ENCODE measurements at regions not wholly inside any gene's neighbourhood (a gene's known extent, or its start where the extent isn't known, plus 50 kb on each side); places are given as distances from the start of the nearest gene placed in this dataset.

DNA sequence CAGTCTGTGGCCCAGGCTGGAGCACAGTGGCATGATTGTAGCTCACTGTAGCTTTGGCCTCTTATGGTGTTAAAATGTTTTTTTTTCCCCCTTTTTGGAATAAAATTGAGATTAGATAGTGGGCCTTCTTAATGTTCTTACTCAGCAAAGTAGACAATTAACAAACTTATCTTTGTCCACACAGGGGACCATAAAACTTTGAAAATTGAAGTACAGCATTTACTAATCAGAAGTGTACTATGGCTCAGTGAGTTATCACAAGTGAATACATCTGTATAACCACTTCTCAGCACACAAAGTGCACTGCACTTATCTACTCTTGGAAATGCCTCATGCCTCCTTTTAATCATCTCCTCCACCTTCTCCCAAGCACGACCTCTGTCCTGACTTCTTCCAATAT, 218.9 kb downstream of the PRDM2 start:
- Histone ChIP-seq H3K27ac (ENCODE audit: low read depth in 2 of 2, low read length in 2 of 2) (no peak overlapping the region), H3K36me3 (ENCODE audit: control insufficient read depth in 2 of 2, insufficient read depth in 2 of 2, low read length in 2 of 2) (no peaks in the 10 kb centered on the region), H3K9ac (ENCODE audit: low read depth in 1 of 2, low read length in 2 of 2) (no peak overlapping the region), H3K4me3 (ENCODE audit: low read length in 2 of 2) (no peak overlapping the region), H3K27me3 (ENCODE audit: control insufficient read depth in 2 of 2, insufficient read depth in 2 of 2, low read length in 2 of 2) (no peaks in the 10 kb centered on the region), H3K9me3 (ENCODE audit: control insufficient read depth in 2 of 2, low read length in 2 of 2) (no peaks in the 10 kb centered on the region), H3K4me1 (ENCODE audit: control insufficient read depth in 2 of 2, insufficient read depth in 2 of 2, low read length in 2 of 2) (no peaks in the 10 kb centered on the region)

DNA sequence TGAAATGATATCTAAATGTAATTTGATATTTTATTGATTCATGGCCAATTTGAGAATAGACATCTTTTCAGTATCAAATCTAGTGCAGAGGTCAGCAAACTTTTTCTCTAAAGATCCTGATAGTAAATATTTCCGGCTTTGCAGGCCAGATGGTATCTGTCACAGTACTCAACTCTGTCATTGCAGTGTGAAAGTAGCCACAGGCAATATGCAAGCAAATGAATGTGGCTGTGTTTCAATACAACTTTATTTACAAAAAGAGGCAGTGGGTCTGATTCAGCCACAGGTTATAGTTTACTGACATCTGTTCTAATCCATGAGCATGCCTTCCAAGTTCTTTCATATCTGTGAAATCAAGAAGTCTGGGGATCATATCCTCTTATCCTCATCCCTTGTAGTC, 221.2 kb downstream of the PRDM2 start:
- Histone ChIP-seq H3K9ac (ENCODE audit: low read depth in 1 of 2, low read length in 2 of 2) (no peak overlapping the region), H3K27me3 (ENCODE audit: control insufficient read depth in 2 of 2, insufficient read depth in 2 of 2, low read length in 2 of 2) (no peaks in the 10 kb centered on the region), H3K4me1 (ENCODE audit: control insufficient read depth in 2 of 2, insufficient read depth in 2 of 2, low read length in 2 of 2) (no peaks in the 10 kb centered on the region), H3K9me3 (ENCODE audit: control insufficient read depth in 2 of 2, low read length in 2 of 2) (no peaks in the 10 kb centered on the region), H3K36me3 (ENCODE audit: control insufficient read depth in 2 of 2, insufficient read depth in 2 of 2, low read length in 2 of 2) (no peaks in the 10 kb centered on the region), H3K4me3 (ENCODE audit: low read length in 2 of 2) (no peak overlapping the region), H3K27ac (ENCODE audit: low read depth in 2 of 2, low read length in 2 of 2) (no peak overlapping the region)

DNA sequence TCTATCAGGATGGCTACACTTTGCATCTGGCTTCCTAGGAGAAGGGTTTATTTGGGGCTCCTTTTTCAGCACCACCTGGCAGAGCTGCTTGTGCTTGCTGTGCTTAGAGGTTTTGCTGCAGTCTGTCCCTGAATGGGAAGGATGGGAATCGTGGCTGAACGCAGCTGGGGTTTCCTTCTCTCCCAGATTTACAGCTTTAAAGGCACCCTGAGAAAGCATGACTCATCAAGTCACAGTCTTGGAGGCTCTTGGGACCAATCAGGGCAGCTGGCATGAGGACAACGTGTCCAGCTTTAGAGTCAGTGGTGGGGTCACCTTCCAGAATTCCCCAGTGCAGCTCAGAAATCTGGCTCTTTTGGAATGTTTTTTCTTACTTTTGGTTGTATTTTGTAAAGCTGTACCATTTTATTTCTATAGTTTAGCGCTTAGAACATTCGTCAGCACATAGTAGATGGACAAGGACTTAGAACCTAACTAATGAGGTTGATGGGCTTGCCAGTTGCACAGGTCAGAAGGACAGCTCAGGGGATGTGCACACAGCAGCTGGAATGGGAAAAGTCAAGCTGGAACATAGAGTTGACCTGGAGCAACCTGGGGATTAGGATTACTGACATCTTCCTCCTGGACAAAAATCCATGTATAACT, 222.6 kb downstream of the PRDM2 start:
- H3K4me1 ChIP-seq (ENCODE audit: control insufficient read depth in 2 of 2, insufficient read depth in 2 of 2, low read length in 2 of 2), result no peaks in the 10 kb centered on the region
- no peaks in the 10 kb centered on the region for H3K36me3 ChIP-seq (ENCODE audit: control insufficient read depth in 2 of 2, insufficient read depth in 2 of 2, low read length in 2 of 2)
- H3K9me3 ChIP-seq (ENCODE audit: control insufficient read depth in 2 of 2, low read length in 2 of 2), result no peaks in the 10 kb centered on the region
- H3K27me3 ChIP-seq (ENCODE audit: control insufficient read depth in 2 of 2, insufficient read depth in 2 of 2, low read length in 2 of 2), result no peaks in the 10 kb centered on the region
- no peak overlapping the region for H3K4me3 ChIP-seq (ENCODE audit: low read length in 2 of 2)
- no peak overlapping the region for H3K27ac ChIP-seq (ENCODE audit: low read depth in 2 of 2, low read length in 2 of 2)
- H3K9ac ChIP-seq (ENCODE audit: low read depth in 1 of 2, low read length in 2 of 2), result no peak overlapping the region

DNA sequence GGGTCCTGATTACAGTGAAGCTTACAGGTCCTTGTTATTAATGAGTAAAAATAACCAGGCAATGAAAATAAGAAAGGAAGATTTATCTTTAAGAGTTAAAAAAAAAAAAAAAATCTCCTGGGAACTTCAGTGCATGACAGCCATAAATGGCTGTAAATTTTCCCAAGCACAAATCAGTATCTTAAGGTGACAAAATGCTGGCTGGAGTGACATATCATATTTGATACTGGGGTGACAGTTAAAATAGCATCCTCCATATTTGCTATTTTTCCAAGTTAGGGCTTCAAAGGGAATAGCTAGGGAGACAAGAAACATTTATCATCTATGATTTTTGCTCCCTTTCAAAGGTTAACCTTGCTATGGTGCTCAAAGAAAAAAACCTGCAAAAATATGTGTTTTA, 226.6 kb downstream of the PRDM2 start:
- Histone ChIP-seq H3K9ac (ENCODE audit: low read depth in 1 of 2, low read length in 2 of 2) (no peak overlapping the region), H3K4me1 (ENCODE audit: control insufficient read depth in 2 of 2, insufficient read depth in 2 of 2, low read length in 2 of 2) (no peaks in the 10 kb centered on the region), H3K4me3 (ENCODE audit: low read length in 2 of 2) (no peak overlapping the region), H3K9me3 (ENCODE audit: control insufficient read depth in 2 of 2, low read length in 2 of 2) (no peaks in the 10 kb centered on the region), H3K36me3 (ENCODE audit: control insufficient read depth in 2 of 2, insufficient read depth in 2 of 2, low read length in 2 of 2) (no peaks in the 10 kb centered on the region), H3K27me3 (ENCODE audit: control insufficient read depth in 2 of 2, insufficient read depth in 2 of 2, low read length in 2 of 2) (no peaks in the 10 kb centered on the region), H3K27ac (ENCODE audit: low read depth in 2 of 2, low read length in 2 of 2) (no peak overlapping the region)

DNA sequence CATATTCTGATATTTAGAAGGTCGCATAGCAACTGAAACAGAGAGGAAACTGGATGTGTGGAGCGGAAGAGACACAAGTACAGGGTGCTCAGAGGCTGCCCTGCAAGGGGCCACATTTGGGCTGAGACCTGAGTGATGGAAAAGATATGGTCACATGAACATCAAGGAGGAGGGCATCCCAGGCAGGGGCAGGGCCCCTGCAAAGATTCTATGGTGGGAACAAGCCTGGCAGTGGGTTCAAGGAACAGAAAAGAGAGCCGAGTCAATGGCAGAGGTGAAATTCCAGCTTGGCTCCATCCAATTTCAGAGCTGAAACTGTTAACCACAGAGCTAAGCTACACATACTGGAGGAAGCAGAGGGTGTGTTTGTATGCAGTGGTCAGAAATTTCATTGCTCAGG, 227.7 kb downstream of the PRDM2 start:
- no peaks in the 10 kb centered on the region for H3K27me3 ChIP-seq (ENCODE audit: control insufficient read depth in 2 of 2, insufficient read depth in 2 of 2, low read length in 2 of 2)
- no peaks in the 10 kb centered on the region for H3K36me3 ChIP-seq (ENCODE audit: control insufficient read depth in 2 of 2, insufficient read depth in 2 of 2, low read length in 2 of 2)
- no peak overlapping the region for H3K9ac ChIP-seq (ENCODE audit: low read depth in 1 of 2, low read length in 2 of 2)
- H3K4me3 ChIP-seq (ENCODE audit: low read length in 2 of 2), result no peak overlapping the region
- no peak overlapping the region for H3K27ac ChIP-seq (ENCODE audit: low read depth in 2 of 2, low read length in 2 of 2)
- no peaks in the 10 kb centered on the region for H3K9me3 ChIP-seq (ENCODE audit: control insufficient read depth in 2 of 2, low read length in 2 of 2)
- no peaks in the 10 kb centered on the region for H3K4me1 ChIP-seq (ENCODE audit: control insufficient read depth in 2 of 2, insufficient read depth in 2 of 2, low read length in 2 of 2)

DNA sequence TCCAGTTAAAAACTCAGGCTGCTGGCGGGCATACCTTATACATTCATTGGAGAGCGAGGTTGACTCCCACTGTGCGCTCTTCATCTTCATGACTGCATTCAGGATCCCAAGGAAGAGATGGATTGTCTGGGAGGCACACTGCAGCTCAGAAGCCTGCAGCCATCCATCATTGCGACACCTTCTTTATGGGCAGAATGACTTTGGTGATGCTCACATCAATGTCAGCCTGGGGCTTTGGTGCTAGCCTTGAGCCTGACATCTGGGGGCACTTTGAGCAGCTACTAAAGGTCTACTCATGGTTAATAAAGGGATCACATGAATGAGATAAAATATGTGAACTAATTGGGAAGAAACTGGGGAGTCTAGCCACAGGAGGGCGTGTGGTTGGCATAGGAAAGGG, 229.3 kb downstream of the PRDM2 start:
- H3K4me3 ChIP-seq (ENCODE audit: low read length in 2 of 2), result no peak overlapping the region
- no peaks in the 10 kb centered on the region for H3K9me3 ChIP-seq (ENCODE audit: control insufficient read depth in 2 of 2, low read length in 2 of 2)
- no peaks in the 10 kb centered on the region for H3K36me3 ChIP-seq (ENCODE audit: control insufficient read depth in 2 of 2, insufficient read depth in 2 of 2, low read length in 2 of 2)
- no peak overlapping the region for H3K27ac ChIP-seq (ENCODE audit: low read depth in 2 of 2, low read length in 2 of 2)
- H3K9ac ChIP-seq (ENCODE audit: low read depth in 1 of 2, low read length in 2 of 2), result no peak overlapping the region
- H3K4me1 ChIP-seq (ENCODE audit: control insufficient read depth in 2 of 2, insufficient read depth in 2 of 2, low read length in 2 of 2), result no peaks in the 10 kb centered on the region
- H3K27me3 ChIP-seq (ENCODE audit: control insufficient read depth in 2 of 2, insufficient read depth in 2 of 2, low read length in 2 of 2), result no peaks in the 10 kb centered on the region

DNA sequence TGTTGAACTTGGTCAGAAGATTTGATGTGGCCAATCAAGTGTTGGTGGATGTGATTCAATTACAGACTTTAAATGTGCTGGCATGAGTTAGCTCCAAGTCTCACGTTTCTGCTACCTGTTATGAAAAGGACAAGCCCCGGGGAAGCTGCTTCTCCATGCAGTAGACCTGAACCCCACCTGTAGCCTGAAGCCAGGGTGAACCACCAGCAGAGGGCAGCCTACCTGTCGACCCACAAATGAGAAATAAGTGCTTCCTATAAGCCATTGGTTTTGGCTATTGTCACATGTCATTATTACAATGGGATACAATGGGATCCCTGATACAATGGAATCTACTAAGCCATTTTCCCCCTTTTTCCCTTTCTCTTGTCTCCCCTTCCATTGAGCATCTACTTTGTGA, 230.2 kb downstream of the PRDM2 start:
- no peak overlapping the region for H3K4me3 ChIP-seq (ENCODE audit: low read length in 2 of 2)
- H3K9me3 ChIP-seq (ENCODE audit: control insufficient read depth in 2 of 2, low read length in 2 of 2), result no peaks in the 10 kb centered on the region
- no peaks in the 10 kb centered on the region for H3K4me1 ChIP-seq (ENCODE audit: control insufficient read depth in 2 of 2, insufficient read depth in 2 of 2, low read length in 2 of 2)
- H3K27ac ChIP-seq (ENCODE audit: low read depth in 2 of 2, low read length in 2 of 2), result no peak overlapping the region
- no peaks in the 10 kb centered on the region for H3K36me3 ChIP-seq (ENCODE audit: control insufficient read depth in 2 of 2, insufficient read depth in 2 of 2, low read length in 2 of 2)
- H3K9ac ChIP-seq (ENCODE audit: low read depth in 1 of 2, low read length in 2 of 2), result no peak overlapping the region
- no peaks in the 10 kb centered on the region for H3K27me3 ChIP-seq (ENCODE audit: control insufficient read depth in 2 of 2, insufficient read depth in 2 of 2, low read length in 2 of 2)

DNA sequence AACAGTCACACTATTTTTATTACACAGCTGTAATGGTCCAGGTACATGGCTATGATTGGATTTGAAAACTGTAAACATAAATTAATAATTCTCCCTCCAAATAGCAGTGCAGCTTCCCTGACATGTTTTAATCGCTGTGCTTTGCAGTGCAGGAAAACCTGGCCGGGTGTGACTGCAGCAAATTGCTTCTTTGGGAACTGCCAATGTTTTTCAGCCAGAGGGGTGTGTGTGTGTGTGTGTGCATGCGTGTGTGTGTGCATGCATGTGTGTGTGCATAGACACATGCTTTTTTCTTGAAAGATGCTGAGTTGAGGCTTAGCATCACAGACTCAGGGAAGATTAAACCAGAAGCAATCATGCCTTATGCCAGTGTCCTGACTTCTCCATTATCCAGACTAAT, 231.2 kb downstream of the PRDM2 start:
- no peaks in the 10 kb centered on the region for H3K36me3 ChIP-seq (ENCODE audit: control insufficient read depth in 2 of 2, insufficient read depth in 2 of 2, low read length in 2 of 2)
- no peaks in the 10 kb centered on the region for H3K9me3 ChIP-seq (ENCODE audit: control insufficient read depth in 2 of 2, low read length in 2 of 2)
- no peaks in the 10 kb centered on the region for H3K4me1 ChIP-seq (ENCODE audit: control insufficient read depth in 2 of 2, insufficient read depth in 2 of 2, low read length in 2 of 2)
- H3K9ac ChIP-seq (ENCODE audit: low read depth in 1 of 2, low read length in 2 of 2), result no peak overlapping the region
- H3K4me3 ChIP-seq (ENCODE audit: low read length in 2 of 2), result no peak overlapping the region
- no peak overlapping the region for H3K27ac ChIP-seq (ENCODE audit: low read depth in 2 of 2, low read length in 2 of 2)
- no peaks in the 10 kb centered on the region for H3K27me3 ChIP-seq (ENCODE audit: control insufficient read depth in 2 of 2, insufficient read depth in 2 of 2, low read length in 2 of 2)

DNA sequence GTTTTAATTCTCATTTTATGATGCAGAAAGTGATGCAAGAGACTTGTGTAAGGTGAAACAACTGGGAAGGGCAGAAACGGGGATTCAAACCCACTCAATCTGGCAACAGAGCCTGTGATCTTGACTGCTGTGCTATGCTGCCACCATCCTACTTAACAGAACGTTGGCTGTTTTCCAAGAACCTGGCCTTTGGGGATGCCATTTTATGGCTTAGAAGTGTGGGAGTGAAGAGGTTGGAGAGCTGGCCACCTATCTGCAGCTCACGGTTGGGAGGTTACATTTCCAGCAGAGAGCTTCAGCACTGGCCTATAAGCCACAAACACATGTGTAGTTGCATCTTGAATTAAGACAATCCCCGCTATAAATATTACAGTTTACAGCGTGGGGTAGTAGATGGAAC, 235.3 kb downstream of the PRDM2 start:
- H3K36me3 ChIP-seq (ENCODE audit: control insufficient read depth in 2 of 2, insufficient read depth in 2 of 2, low read length in 2 of 2), result no peaks in the 10 kb centered on the region
- no peaks in the 10 kb centered on the region for H3K27me3 ChIP-seq (ENCODE audit: control insufficient read depth in 2 of 2, insufficient read depth in 2 of 2, low read length in 2 of 2)
- H3K4me3 ChIP-seq (ENCODE audit: low read length in 2 of 2), result no peak overlapping the region
- no peak overlapping the region for H3K9ac ChIP-seq (ENCODE audit: low read depth in 1 of 2, low read length in 2 of 2)
- H3K4me1 ChIP-seq (ENCODE audit: control insufficient read depth in 2 of 2, insufficient read depth in 2 of 2, low read length in 2 of 2), result no peaks in the 10 kb centered on the region
- H3K9me3 ChIP-seq (ENCODE audit: control insufficient read depth in 2 of 2, low read length in 2 of 2), result no peaks in the 10 kb centered on the region
- H3K27ac ChIP-seq (ENCODE audit: low read depth in 2 of 2, low read length in 2 of 2), result no peak overlapping the region

DNA sequence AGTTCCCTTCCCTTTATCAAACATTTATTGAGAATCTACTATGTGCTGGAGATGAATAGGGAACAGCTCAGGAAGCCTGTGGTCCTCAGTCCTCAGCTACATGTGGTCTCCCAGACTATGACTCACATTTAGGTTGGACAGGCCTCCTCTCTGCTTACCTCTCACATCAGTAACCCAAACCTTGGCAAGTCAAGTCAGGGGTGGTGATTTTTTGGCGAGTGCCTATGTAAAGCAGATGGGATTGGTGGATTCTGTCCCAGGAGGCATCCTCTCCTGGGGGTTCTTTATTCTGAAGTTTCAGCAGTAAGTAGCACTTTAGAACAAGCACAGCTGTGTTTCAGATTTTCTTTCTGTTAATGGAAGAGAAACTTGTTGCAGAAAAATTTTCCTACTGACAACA, 241.3 kb downstream of the PRDM2 start:
- no peaks in the 10 kb centered on the region for H3K36me3 ChIP-seq (ENCODE audit: control insufficient read depth in 2 of 2, insufficient read depth in 2 of 2, low read length in 2 of 2)
- no peak overlapping the region for H3K4me3 ChIP-seq (ENCODE audit: low read length in 2 of 2)
- H3K27me3 ChIP-seq (ENCODE audit: control insufficient read depth in 2 of 2, insufficient read depth in 2 of 2, low read length in 2 of 2), result no peaks in the 10 kb centered on the region
- H3K4me1 ChIP-seq (ENCODE audit: control insufficient read depth in 2 of 2, insufficient read depth in 2 of 2, low read length in 2 of 2), result no peaks in the 10 kb centered on the region
- H3K27ac ChIP-seq (ENCODE audit: low read depth in 2 of 2, low read length in 2 of 2), result no peak overlapping the region
- H3K9ac ChIP-seq (ENCODE audit: low read depth in 1 of 2, low read length in 2 of 2), result no peak overlapping the region
- H3K9me3 ChIP-seq (ENCODE audit: control insufficient read depth in 2 of 2, low read length in 2 of 2), result peaks cover 0 to 2% of the 10 kb centered on the region in 2 donors

DNA sequence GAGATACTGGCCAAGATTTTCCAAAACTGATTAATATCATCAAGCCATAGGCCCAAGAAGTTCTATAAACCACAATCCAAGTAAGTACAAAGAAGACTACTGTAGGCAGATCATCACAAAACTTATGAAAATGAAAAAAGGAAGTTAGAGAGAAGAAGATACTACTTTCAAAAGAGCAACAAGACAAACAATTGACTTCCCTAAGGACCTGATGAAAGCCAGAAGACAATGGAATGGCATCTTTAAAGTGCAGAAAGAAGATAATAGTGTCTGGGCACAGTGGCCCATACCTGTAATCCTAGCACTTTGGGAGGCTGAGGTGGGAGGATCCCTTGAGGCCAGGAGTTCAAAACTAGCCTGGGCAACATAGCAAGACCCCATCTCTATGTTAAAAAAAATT, 243.1 kb downstream of the PRDM2 start:
- Histone ChIP-seq H3K27me3 (ENCODE audit: control insufficient read depth in 2 of 2, insufficient read depth in 2 of 2, low read length in 2 of 2) (no peaks in the 10 kb centered on the region), H3K4me1 (ENCODE audit: control insufficient read depth in 2 of 2, insufficient read depth in 2 of 2, low read length in 2 of 2) (no peaks in the 10 kb centered on the region), H3K4me3 (ENCODE audit: low read length in 2 of 2) (no peak overlapping the region), H3K36me3 (ENCODE audit: control insufficient read depth in 2 of 2, insufficient read depth in 2 of 2, low read length in 2 of 2) (no peaks in the 10 kb centered on the region), H3K9ac (ENCODE audit: low read depth in 1 of 2, low read length in 2 of 2) (no peak overlapping the region), H3K9me3 (ENCODE audit: control insufficient read depth in 2 of 2, low read length in 2 of 2) (peaks cover 0 to 2% of the 10 kb centered on the region in 2 donors), H3K27ac (ENCODE audit: low read depth in 2 of 2, low read length in 2 of 2) (no peak overlapping the region)
